H1 (cell line): ENCODE measurements at regions not wholly inside any gene's neighbourhood (a gene's known extent, or its start where the extent isn't known, plus 50 kb on each side); places are given as distances from the start of the nearest gene placed in this dataset.

Source experiments
- CTCF ChIA-PET: fragments of 300-600 bp; sonication (Branson Sonifier 250); formaldehyde crosslinking; loops from one replicate; lab custom pipeline; 2021; ENCODE audit not compliant: partially characterized antibody; lab: Charles Lee
- POLR2A ChIA-PET: fragments of 300-600 bp; sonication (Branson Sonifier 250); formaldehyde crosslinking; loops from one replicate; lab custom pipeline; 2021; ENCODE audit warnings: inconsistent platforms; ENCODE audit not compliant: partially characterized antibody; lab: Charles Lee
- DNase-seq, 2 experiments: peaks; one replicate each; pipeline versions ENCODE4 v3.0.0 to v3.0.0-alpha.2; 2010 to 2022; ENCODE audit warnings: low spot score in 2 of 2, low read depth in 1 of 2, mixed read lengths in 1 of 2
- FAIRE-seq: peaks from 2 replicates; lab custom pipeline; 2011; peaks lifted over from hg19 to GRCh38; lab: Jason Lieb, UNC
- H2AFZ ChIP-seq: 2 replicates; pipeline ENCODE4 v1.8.1; 2012; ENCODE audit warnings: low read length, inconsistent platforms
- H2AK5ac ChIP-seq: 2 replicates; pipeline ENCODE4 v1.6.1; 2013; ENCODE audit warnings: low read depth, low read length
- H2BK120ac ChIP-seq: replicated peaks from 2 replicates; pipeline ENCODE3; 2013; ENCODE audit warnings: low read depth, low read length, inconsistent platforms
- H2BK12ac ChIP-seq: 2 replicates; pipeline ENCODE4 v1.6.1; 2013; ENCODE audit warnings: low read depth, low read length
- H2BK15ac ChIP-seq: 2 replicates; pipeline ENCODE4 v1.6.1; 2013; ENCODE audit warnings: low read length
- H2BK20ac ChIP-seq: 2 replicates; pipeline ENCODE4 v1.6.1; 2013; ENCODE audit warnings: low read length
- H2BK5ac ChIP-seq: 2 replicates; pipeline ENCODE4 v1.6.1; 2013; ENCODE audit warnings: low read depth, low read length
- H3K14ac ChIP-seq: 2 replicates; pipeline ENCODE4 v1.6.1; 2013; ENCODE audit warnings: inconsistent platforms; ENCODE audit not compliant: insufficient read length
- H3K18ac ChIP-seq: 2 replicates; pipeline ENCODE4 v1.6.1; 2013; ENCODE audit warnings: low read length; ENCODE audit errors: extremely low read depth
- H3K23ac ChIP-seq: 2 replicates; pipeline ENCODE4 v1.6.1; 2013; ENCODE audit warnings: inconsistent platforms; ENCODE audit not compliant: insufficient read length
- H3K23me2 ChIP-seq: 2 replicates; pipeline ENCODE4 v1.6.1; 2013; ENCODE audit warnings: low read depth, low read length
- H3K27ac ChIP-seq: 2 replicates; pipeline ENCODE4 v1.6.1; 2011; ENCODE audit warnings: low read depth, low read length, inconsistent platforms
- H3K27me3 ChIP-seq, 4 experiments: replicated peaks in 1 of 4; 1 replicate in 1 of 4; 2 replicates in 3 of 4; pipeline versions ENCODE4 v1.6.1 to v1.8.1; 2011 to 2013; ENCODE audit warnings: low read length in 3 of 4, mild to moderate bottlenecking in 3 of 4, inconsistent platforms in 2 of 4, mixed read lengths in 2 of 4, moderate library complexity in 1 of 4; ENCODE audit not compliant: control insufficient read depth in 3 of 4, insufficient read depth in 3 of 4; ENCODE audit errors: extremely low read depth in 1 of 4
- H3K36me3 ChIP-seq, 4 experiments: 2 replicates each; pipeline versions ENCODE4 v1.6.1 to v1.8.1; 2011 to 2013; ENCODE audit warnings: mild to moderate bottlenecking in 4 of 4, low read length in 3 of 4, moderate library complexity in 2 of 4, control low read depth in 1 of 4, inconsistent platforms in 1 of 4; ENCODE audit not compliant: insufficient read depth in 4 of 4, control insufficient read depth in 2 of 4
- H3K4ac ChIP-seq: replicated peaks from 2 replicates; pipeline ENCODE3; 2013; ENCODE audit warnings: low read length, low read depth, mixed read lengths, inconsistent platforms; ENCODE audit not compliant: insufficient read length
- H3K4me1 ChIP-seq, 4 experiments: replicated peaks in 1 of 4; 1 replicate in 1 of 4; 2 replicates in 3 of 4; pipeline versions ENCODE4 v1.6.1 to v1.8.1; 2011 to 2013; ENCODE audit warnings: low read length in 3 of 4, inconsistent platforms in 2 of 4, mixed read lengths in 1 of 4; ENCODE audit not compliant: insufficient read depth in 4 of 4, control insufficient read depth in 3 of 4
- H3K4me2 ChIP-seq, 2 experiments: 2 replicates each; pipeline versions ENCODE4 v1.6.1 to v1.8.1; 2011 to 2013; ENCODE audit warnings: low read depth in 2 of 2, low read length in 2 of 2, control low read depth in 1 of 2, inconsistent platforms in 1 of 2, mild to moderate bottlenecking in 1 of 2; ENCODE audit not compliant: insufficient read depth in 1 of 2
- H3K4me3 ChIP-seq, 4 experiments: fragments of 200-600, 300-600 bp in 1 of 4; sonication (generic), shearing (Covaris generic), sonication (Bioruptor Twin) in 1 of 4; 2 replicates each; pipeline versions ENCODE4 v1.5.1 to v1.8.1; 2011 to 2016; ENCODE audit warnings: low read length in 4 of 4, low read depth in 3 of 4, control low read depth in 2 of 4, inconsistent platforms in 2 of 4, mild to moderate bottlenecking in 2 of 4, mixed read lengths in 1 of 4, moderate library complexity in 1 of 4; ENCODE audit not compliant: insufficient read depth in 2 of 4; ENCODE audit errors: extremely low read depth in 1 of 4
- H3K56ac ChIP-seq: replicated peaks from 2 replicates; pipeline ENCODE3; 2013; ENCODE audit warnings: low read depth, mild to moderate bottlenecking, mixed read lengths, low read length, inconsistent platforms; ENCODE audit not compliant: insufficient read length
- H3K79me1 ChIP-seq: 2 replicates; pipeline ENCODE4 v1.6.1; 2013; ENCODE audit warnings: low read depth, low read length, control low read depth
- H3K79me2 ChIP-seq, 2 experiments: 2 replicates each; pipeline versions ENCODE4 v1.6.1 to v1.8.1; 2012 to 2013; ENCODE audit warnings: low read length in 2 of 2, mild to moderate bottlenecking in 2 of 2, inconsistent platforms in 1 of 2; ENCODE audit not compliant: insufficient read depth in 2 of 2, control insufficient read depth in 1 of 2
- H3K9ac ChIP-seq, 4 experiments: replicated peaks in 1 of 4; 1 replicate in 1 of 4; 2 replicates in 3 of 4; pipeline versions ENCODE4 v1.6.1 to v1.8.1; 2011 to 2013; ENCODE audit warnings: low read depth in 3 of 4, low read length in 3 of 4, control low read depth in 2 of 4, mild to moderate bottlenecking in 2 of 4, moderate library complexity in 2 of 4, inconsistent platforms in 1 of 4; ENCODE audit errors: extremely low read depth in 1 of 4
- H3K9me3 ChIP-seq, 2 experiments: 2 replicates each; pipeline versions ENCODE4 v1.6.1 to v1.8.1; 2012 to 2013; ENCODE audit warnings: mild to moderate bottlenecking in 2 of 2, moderate library complexity in 2 of 2, control low read depth in 1 of 2, inconsistent platforms in 1 of 2, low read depth in 1 of 2, low read length in 1 of 2, mixed read lengths in 1 of 2; ENCODE audit not compliant: insufficient read depth in 2 of 2
- H4K20me1 ChIP-seq, 2 experiments: replicated peaks in 1 of 2; 2 replicates each; pipeline versions ENCODE3 to v1.8.1; 2011 to 2013; ENCODE audit warnings: inconsistent platforms in 2 of 2, low read length in 2 of 2, mild to moderate bottlenecking in 1 of 2; ENCODE audit not compliant: insufficient read depth in 2 of 2, control insufficient read depth in 1 of 2
- H4K5ac ChIP-seq: 2 replicates; pipeline ENCODE4 v1.6.1; 2013; ENCODE audit warnings: low read length, low read depth, mixed read lengths, inconsistent platforms; ENCODE audit not compliant: insufficient read length
- H4K8ac ChIP-seq: 2 replicates; pipeline ENCODE4 v1.8.0; 2013; ENCODE audit warnings: mild to moderate bottlenecking, moderate library complexity, low read length, inconsistent platforms; ENCODE audit not compliant: insufficient read depth; ENCODE audit errors: extremely low read depth
- H4K91ac ChIP-seq: replicated peaks from 2 replicates; pipeline ENCODE3; 2013; ENCODE audit warnings: low read length, mixed read lengths, inconsistent platforms; ENCODE audit not compliant: insufficient read length
- GABPA ChIP-seq: IDR thresholded peaks from 2 replicates; pipeline ENCODE4 v1.6.1; 2011; ENCODE audit warnings: mild to moderate bottlenecking, low read length, moderate library complexity, borderline replicate concordance; ENCODE audit not compliant: insufficient read depth
- GTF2F1 ChIP-seq: IDR thresholded peaks from 2 replicates; pipeline ENCODE4 v1.6.1; 2012; ENCODE audit warnings: low read depth, low read length, improper control_type of control experiment, borderline replicate concordance
- SP1 ChIP-seq: IDR thresholded peaks from 2 replicates; pipeline ENCODE4 v1.6.1; 2011; ENCODE audit warnings: low read depth, low read length
- TBP ChIP-seq: IDR thresholded peaks from 2 replicates; pipeline ENCODE4 v1.6.1; 2011; ENCODE audit warnings: low read depth, low read length, improper control_type of control experiment
- TEAD4 ChIP-seq: IDR thresholded peaks from 2 replicates; pipeline ENCODE4 v1.6.1; 2012; ENCODE audit warnings: low read depth, low read length, inconsistent platforms, mixed read lengths
- YY1 ChIP-seq: IDR thresholded peaks from 2 replicates; pipeline ENCODE4 v1.6.1; 2011; ENCODE audit warnings: low read depth, mild to moderate bottlenecking, low read length
- WGBS, 2 experiments: shearing (Covaris generic) in 1 of 2; methylation state at CpG; one replicate each; pipeline versions ENCODE4 v1.1.6 to v1.1.7; 2013 to 2015; ENCODE audit warnings: low lambda C conversion rate in 2 of 2, mixed read lengths in 2 of 2, inconsistent platforms in 1 of 2, low coverage in 1 of 2, missing lambda C conversion rate in 1 of 2; ENCODE audit not compliant: insufficient replicate concordance in 2 of 2, insufficient coverage in 1 of 2, insufficient read length in 1 of 2; ENCODE audit errors: extremely low coverage in 1 of 2, missing lambda C conversion rate in 1 of 2; 5-methylcytosine and 5-hydroxymethylcytosine counted together

GRCh38 chr9:34825775-34826174, 115.8 kb upstream of the CCL21 start:
- Histone ChIP-seq H3K79me2 (no peaks in the 10 kb centered on the region), H2BK120ac (no peak overlapping the region), H3K4me2 (no peak overlapping the region), H3K36me3 (no peaks in the 10 kb centered on the region; a peak in 1 of 8 replicates), H3K9ac (no peak overlapping the region), H2BK15ac (no peak overlapping the region), H2BK12ac (no peak overlapping the region), H3K79me1 (no peaks in the 10 kb centered on the region), H4K20me1 (no peaks in the 10 kb centered on the region), H3K23me2 (0 out of 2 replicates have a peak, but pooled peaks cover 2% of the 10 kb centered on the region), H4K8ac (no peak overlapping the region), H3K56ac (no peak overlapping the region), H2BK5ac (no peak overlapping the region), H3K27ac (no peak overlapping the region), H4K5ac (no peak overlapping the region), H3K23ac (no peak overlapping the region), H3K4ac (no peak overlapping the region), H2AK5ac (no peak overlapping the region), H3K4me3 (no peak overlapping the region), H3K4me1 (no peaks in the 10 kb centered on the region), H3K9me3 (no peaks in the 10 kb centered on the region), H3K14ac (no peak overlapping the region), H2BK20ac (no peak overlapping the region), H2AFZ (no peak overlapping the region), H4K91ac (no peak overlapping the region), H3K27me3 (no peaks in the 10 kb centered on the region; a peak in 2 of 7 replicates), H3K18ac (no peak overlapping the region)
- ChIA-PET CTCF (no interaction called here), POLR2A (no interaction called here)
- DNase-seq (no peak), FAIRE-seq (no peak)
- 87% methylated on average over 4 of the region's 4 CpGs; no CpG with 5 or more reads in 1 of the 2 experiments for WGBS, 2 experiments
- no peak for TF ChIP-seq GTF2F1
- no peak for TF ChIP-seq SP1
- no peak for TF ChIP-seq GABPA
- TF ChIP-seq TBP: no peak
- TF ChIP-seq YY1: no peak
- TF ChIP-seq TEAD4: no peak
